ENCODE measurements at regions not wholly inside any gene's neighbourhood (a gene's known extent, or its start where the extent isn't known, plus 50 kb on each side); places are given as distances from the start of the nearest gene placed in this dataset.

- Mint-ChIP-seq H3K9me3 (peaks cover 19% of the 10 kb centered on the region), H3K36me3 (peaks cover 33% of the 10 kb centered on the region), H3K4me1 (peaks cover 18% of the 10 kb centered on the region), H3K27ac (no peak overlapping the region), H3K4me3 (no peak overlapping the region), H3K27me3 (ENCODE audit: low read depth) (no peaks in the 10 kb centered on the region)
- TF ChIP-seq TEAD4 (CRISPR knock-in tag; IDR thresholded peaks at IDR 0.05) (no peak), RELA (CRISPR knock-in tag; IDR thresholded peaks at IDR 0.05; ENCODE audit: borderline replicate concordance) (no peak), MAX (CRISPR knock-in tag; IDR thresholded peaks at IDR 0.05) (no peak), GRHL2 (CRISPR knock-in tag; IDR thresholded peaks at IDR 0.05; ENCODE audit: insufficient replicate concordance, severe bottlenecking) (no peak), CTCF (IDR thresholded peaks at IDR 0.05) (no peak), ETV6 (CRISPR knock-in tag; IDR thresholded peaks at IDR 0.05) (no peak)
- TF ChIP-seq, protein P1, sequence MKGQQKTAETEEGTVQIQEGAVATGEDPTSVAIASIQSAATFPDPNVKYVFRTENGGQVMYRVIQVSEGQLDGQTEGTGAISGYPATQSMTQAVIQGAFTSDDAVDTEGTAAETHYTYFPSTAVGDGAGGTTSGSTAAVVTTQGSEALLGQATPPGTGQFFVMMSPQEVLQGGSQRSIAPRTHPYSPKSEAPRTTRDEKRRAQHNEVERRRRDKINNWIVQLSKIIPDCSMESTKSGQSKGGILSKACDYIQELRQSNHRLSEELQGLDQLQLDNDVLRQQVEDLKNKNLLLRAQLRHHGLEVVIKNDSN (CRISPR knock-in tag; IDR thresholded peaks at IDR 0.05) = no peak
- TF ChIP-seq, protein P2, sequence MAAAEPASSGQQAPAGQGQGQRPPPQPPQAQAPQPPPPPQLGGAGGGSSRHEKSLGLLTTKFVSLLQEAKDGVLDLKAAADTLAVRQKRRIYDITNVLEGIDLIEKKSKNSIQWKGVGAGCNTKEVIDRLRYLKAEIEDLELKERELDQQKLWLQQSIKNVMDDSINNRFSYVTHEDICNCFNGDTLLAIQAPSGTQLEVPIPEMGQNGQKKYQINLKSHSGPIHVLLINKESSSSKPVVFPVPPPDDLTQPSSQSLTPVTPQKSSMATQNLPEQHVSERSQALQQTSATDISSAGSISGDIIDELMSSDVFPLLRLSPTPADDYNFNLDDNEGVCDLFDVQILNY (CRISPR knock-in tag; IDR thresholded peaks at IDR 0.05) = no peak
- TF ChIP-seq, protein P3, sequence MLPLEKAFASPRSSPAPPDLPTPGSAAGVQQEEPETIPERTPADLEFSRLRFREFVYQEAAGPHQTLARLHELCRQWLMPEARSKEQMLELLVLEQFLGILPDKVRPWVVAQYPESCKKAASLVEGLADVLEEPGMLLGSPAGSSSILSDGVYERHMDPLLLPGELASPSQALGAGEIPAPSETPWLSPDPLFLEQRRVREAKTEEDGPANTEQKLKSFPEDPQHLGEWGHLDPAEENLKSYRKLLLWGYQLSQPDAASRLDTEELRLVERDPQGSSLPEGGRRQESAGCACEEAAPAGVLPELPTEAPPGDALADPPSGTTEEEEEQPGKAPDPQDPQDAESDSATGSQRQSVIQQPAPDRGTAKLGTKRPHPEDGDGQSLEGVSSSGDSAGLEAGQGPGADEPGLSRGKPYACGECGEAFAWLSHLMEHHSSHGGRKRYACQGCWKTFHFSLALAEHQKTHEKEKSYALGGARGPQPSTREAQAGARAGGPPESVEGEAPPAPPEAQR (CRISPR knock-in tag; IDR thresholded peaks at IDR 0.05) = no peak
- ChIA-PET POLR2A (no interaction called here), CTCF (no interaction called here)
- no peak for ATAC-seq
- DNase-seq (ENCODE audit: low spot score) = no peak
Measured at GRCh38 chr7:112888781-112889180, 98.6 kb upstream of the TMEM168 start.

GRCh38 chr7:112887976-112888375, 97.8 kb upstream of the TMEM168 start:
- no peak for DNase-seq (ENCODE audit: low spot score)
- Mint-ChIP-seq H3K9me3 (peaks cover 19% of the 10 kb centered on the region), H3K4me1 (peaks cover 18% of the 10 kb centered on the region), H3K36me3 (peaks cover 28% of the 10 kb centered on the region), H3K4me3 (no peak overlapping the region), H3K27me3 (ENCODE audit: low read depth) (no peaks in the 10 kb centered on the region), H3K27ac (no peak overlapping the region)
- no peak for ATAC-seq
- ChIA-PET POLR2A (no interaction called here), CTCF (no interaction called here)
- no peak for TF ChIP-seq TEAD4 (CRISPR knock-in tag; IDR thresholded peaks at IDR 0.05)
- TF ChIP-seq, protein P2 (CRISPR knock-in tag; IDR thresholded peaks at IDR 0.05) = no peak
- TF ChIP-seq ATF1 (CRISPR knock-in tag; IDR thresholded peaks at IDR 0.05) = no peak
- no peak for TF ChIP-seq IRF1 (CRISPR knock-in tag; IDR thresholded peaks at IDR 0.05)
- TF ChIP-seq GTF2I (CRISPR knock-in tag; conservative IDR thresholded peaks at IDR 0.05) = no peak
- no peak for TF ChIP-seq MXD4 (CRISPR knock-in tag; IDR thresholded peaks at IDR 0.05; ENCODE audit: borderline replicate concordance)
- TF ChIP-seq, protein P3 (CRISPR knock-in tag; IDR thresholded peaks at IDR 0.05) = no peak
- no peak for TF ChIP-seq FOXK1 (CRISPR knock-in tag; IDR thresholded peaks at IDR 0.05)
- TF ChIP-seq, protein P4, sequence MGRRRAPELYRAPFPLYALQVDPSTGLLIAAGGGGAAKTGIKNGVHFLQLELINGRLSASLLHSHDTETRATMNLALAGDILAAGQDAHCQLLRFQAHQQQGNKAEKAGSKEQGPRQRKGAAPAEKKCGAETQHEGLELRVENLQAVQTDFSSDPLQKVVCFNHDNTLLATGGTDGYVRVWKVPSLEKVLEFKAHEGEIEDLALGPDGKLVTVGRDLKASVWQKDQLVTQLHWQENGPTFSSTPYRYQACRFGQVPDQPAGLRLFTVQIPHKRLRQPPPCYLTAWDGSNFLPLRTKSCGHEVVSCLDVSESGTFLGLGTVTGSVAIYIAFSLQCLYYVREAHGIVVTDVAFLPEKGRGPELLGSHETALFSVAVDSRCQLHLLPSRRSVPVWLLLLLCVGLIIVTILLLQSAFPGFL (CRISPR knock-in tag; IDR thresholded peaks at IDR 0.05; ENCODE audit: borderline replicate concordance) = no peak
- TF ChIP-seq, protein P5, sequence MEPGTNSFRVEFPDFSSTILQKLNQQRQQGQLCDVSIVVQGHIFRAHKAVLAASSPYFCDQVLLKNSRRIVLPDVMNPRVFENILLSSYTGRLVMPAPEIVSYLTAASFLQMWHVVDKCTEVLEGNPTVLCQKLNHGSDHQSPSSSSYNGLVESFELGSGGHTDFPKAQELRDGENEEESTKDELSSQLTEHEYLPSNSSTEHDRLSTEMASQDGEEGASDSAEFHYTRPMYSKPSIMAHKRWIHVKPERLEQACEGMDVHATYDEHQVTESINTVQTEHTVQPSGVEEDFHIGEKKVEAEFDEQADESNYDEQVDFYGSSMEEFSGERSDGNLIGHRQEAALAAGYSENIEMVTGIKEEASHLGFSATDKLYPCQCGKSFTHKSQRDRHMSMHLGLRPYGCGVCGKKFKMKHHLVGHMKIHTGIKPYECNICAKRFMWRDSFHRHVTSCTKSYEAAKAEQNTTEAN (CRISPR knock-in tag; IDR thresholded peaks at IDR 0.05) = no peak
- TF ChIP-seq TEAD1 (CRISPR knock-in tag; IDR thresholded peaks at IDR 0.05) = no peak
- TF ChIP-seq HMGA2 (CRISPR knock-in tag; IDR thresholded peaks at IDR 0.05) = no peak
- no peak for TF ChIP-seq ZNF416 (CRISPR knock-in tag; IDR thresholded peaks at IDR 0.05)
- no peak for TF ChIP-seq ESRRA (CRISPR knock-in tag; IDR thresholded peaks at IDR 0.05; ENCODE audit: borderline replicate concordance)
- TF ChIP-seq, protein P6, sequence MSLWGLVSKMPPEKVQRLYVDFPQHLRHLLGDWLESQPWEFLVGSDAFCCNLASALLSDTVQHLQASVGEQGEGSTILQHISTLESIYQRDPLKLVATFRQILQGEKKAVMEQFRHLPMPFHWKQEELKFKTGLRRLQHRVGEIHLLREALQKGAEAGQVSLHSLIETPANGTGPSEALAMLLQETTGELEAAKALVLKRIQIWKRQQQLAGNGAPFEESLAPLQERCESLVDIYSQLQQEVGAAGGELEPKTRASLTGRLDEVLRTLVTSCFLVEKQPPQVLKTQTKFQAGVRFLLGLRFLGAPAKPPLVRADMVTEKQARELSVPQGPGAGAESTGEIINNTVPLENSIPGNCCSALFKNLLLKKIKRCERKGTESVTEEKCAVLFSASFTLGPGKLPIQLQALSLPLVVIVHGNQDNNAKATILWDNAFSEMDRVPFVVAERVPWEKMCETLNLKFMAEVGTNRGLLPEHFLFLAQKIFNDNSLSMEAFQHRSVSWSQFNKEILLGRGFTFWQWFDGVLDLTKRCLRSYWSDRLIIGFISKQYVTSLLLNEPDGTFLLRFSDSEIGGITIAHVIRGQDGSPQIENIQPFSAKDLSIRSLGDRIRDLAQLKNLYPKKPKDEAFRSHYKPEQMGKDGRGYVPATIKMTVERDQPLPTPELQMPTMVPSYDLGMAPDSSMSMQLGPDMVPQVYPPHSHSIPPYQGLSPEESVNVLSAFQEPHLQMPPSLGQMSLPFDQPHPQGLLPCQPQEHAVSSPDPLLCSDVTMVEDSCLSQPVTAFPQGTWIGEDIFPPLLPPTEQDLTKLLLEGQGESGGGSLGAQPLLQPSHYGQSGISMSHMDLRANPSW (CRISPR knock-in tag; conservative IDR thresholded peaks at IDR 0.05; ENCODE audit: low read depth) = no peak
- TF ChIP-seq ZNF671 (CRISPR knock-in tag; IDR thresholded peaks at IDR 0.05) = no peak

Measured in WTC11 (cell line).